GM23248 (cell line): ENCODE measurements at regions not wholly inside any gene's neighbourhood (a gene's known extent, or its start where the extent isn't known, plus 50 kb on each side); places are given as distances from the start of the nearest gene placed in this dataset.
A peak's percentile ranks its signal among the peaks of the same experiment; 100 is the strongest.

Source experiments
- DNase-seq: peaks from one replicate; pipeline ENCODE4 v3.0.0-alpha.2; 2015
- H2AFZ ChIP-seq: fragments of 200-600 bp; sonication (generic); 2 replicates; pipeline ENCODE4 v1.6.1; 2016; ENCODE audit warnings: antibody characterized with exemption
- H3F3A ChIP-seq: fragments of 200-600 bp; sonication (generic); 2 replicates; pipeline ENCODE4 v1.6.1; 2016; ENCODE audit warnings: mild to moderate bottlenecking, antibody characterized with exemption, mixed run types; ENCODE audit not compliant: insufficient read depth
- H3K27ac ChIP-seq: fragments of 200-600 bp; sonication (generic); 2 replicates; pipeline ENCODE4 v1.5.1; 2016; ENCODE audit warnings: mild to moderate bottlenecking
- H3K27me3 ChIP-seq: fragments of 200-600 bp; sonication (generic); replicated peaks from 2 replicates; pipeline ENCODE4 v1.6.1; 2016; ENCODE audit warnings: mild to moderate bottlenecking; ENCODE audit not compliant: insufficient read depth
- H3K36me3 ChIP-seq: fragments of 200-600 bp; sonication (generic); 2 replicates; pipeline ENCODE4 v1.6.1; 2016; ENCODE audit warnings: low read depth, mild to moderate bottlenecking
- H3K4me1 ChIP-seq: fragments of 200-600 bp; sonication (generic); 2 replicates; pipeline ENCODE4 v1.6.1; 2016; ENCODE audit warnings: mild to moderate bottlenecking; ENCODE audit not compliant: insufficient read depth
- H3K4me2 ChIP-seq: fragments of 200-600 bp; sonication (generic); one replicate; pipeline ENCODE4 v1.6.1; 2016; ENCODE audit warnings: mild to moderate bottlenecking; ENCODE audit not compliant: unreplicated experiment
- H3K4me3 ChIP-seq: fragments of 200-600 bp; sonication (generic); 2 replicates; pipeline ENCODE4 v1.5.1; 2016; ENCODE audit warnings: mild to moderate bottlenecking
- H3K79me2 ChIP-seq: fragments of 200-600 bp; sonication (generic); 2 replicates; pipeline ENCODE4 v1.6.1; 2016; ENCODE audit warnings: mild to moderate bottlenecking; ENCODE audit not compliant: insufficient read depth
- H3K9ac ChIP-seq: fragments of 200-600 bp; sonication (generic); 2 replicates; pipeline ENCODE4 v1.6.1; 2016; ENCODE audit warnings: mild to moderate bottlenecking
- H3K9me2 ChIP-seq: fragments of 200-600 bp; sonication (generic); 2 replicates; pipeline ENCODE4 v1.6.1; 2016; ENCODE audit warnings: mixed run types, mild to moderate bottlenecking, moderate library complexity; ENCODE audit not compliant: insufficient read depth
- H3K9me3 ChIP-seq: fragments of 200-600 bp; sonication (generic); one replicate; pipeline ENCODE4 v1.6.1; 2017; ENCODE audit warnings: low read depth
- H4K20me1 ChIP-seq: fragments of 200-600 bp; sonication (generic); 2 replicates; pipeline ENCODE4 v1.6.0; 2016; ENCODE audit not compliant: insufficient read depth
- EZH2 ChIP-seq: fragments of 200-600 bp; sonication (generic); IDR thresholded peaks from 2 replicates; pipeline ENCODE4 v1.6.1; 2018; ENCODE audit warnings: antibody characterized with exemption, mild to moderate bottlenecking; ENCODE audit not compliant: insufficient read depth, poor library complexity, severe bottlenecking
- EZH2phosphoT487 ChIP-seq: fragments of 200-600 bp; sonication (generic); IDR thresholded peaks from 2 replicates; pipeline ENCODE4 v1.6.1; 2018; ENCODE audit warnings: antibody characterized with exemption, moderate library complexity, mild to moderate bottlenecking, low read depth; ENCODE audit not compliant: insufficient read depth
- WGBS, 2 experiments: methylation state at CpG; one replicate each; pipeline ENCODE4 v1.1.6; 2015 to 2017; ENCODE audit warnings: low lambda C conversion rate in 2 of 2, low coverage in 1 of 2; ENCODE audit errors: missing lambda C conversion rate in 2 of 2; 5-methylcytosine and 5-hydroxymethylcytosine counted together
- in situ Hi-C: fragments of 300-500 bp; cut with MboI; formaldehyde crosslinking; loops from 2 replicates; pipeline ENCODE4 v1.15.0; 2020

GRCh38 chr1:87866416-87866815, 537.7 kb downstream of the LMO4 start:
- H3K4me2 ChIP-seq = no peak overlapping the region
- no peak for TF ChIP-seq EZH2phosphoT487
- no peak for TF ChIP-seq EZH2
- H3K9me2 ChIP-seq = 0 out of 2 replicates have a peak, but pooled peaks cover 3% of the 10 kb centered on the region
- WGBS, 2 experiments = 91 to 96% methylated on average over 3 of the region's 3 CpGs
- no peak overlapping the region for H3K27ac ChIP-seq
- no peak overlapping the region for H3K4me3 ChIP-seq
- H3F3A ChIP-seq = peaks cover 15% of the 10 kb centered on the region
- H3K27me3 ChIP-seq = no peaks in the 10 kb centered on the region
- peaks cover 25% of the 10 kb centered on the region for H3K4me1 ChIP-seq
- no peaks in the 10 kb centered on the region for H3K9me3 ChIP-seq
- no peak overlapping the region for H2AFZ ChIP-seq
- H4K20me1 ChIP-seq = no peaks in the 10 kb centered on the region
- DNase-seq = no peak
- in situ Hi-C loops = no loop called here
- no peaks in the 10 kb centered on the region for H3K36me3 ChIP-seq
- no peak overlapping the region for H3K9ac ChIP-seq
- H3K79me2 ChIP-seq = no peaks in the 10 kb centered on the region

GRCh38 chr1:87867626-87868025, 538.9 kb downstream of the LMO4 start:
- H3K9ac ChIP-seq = no peak overlapping the region
- H3K4me3 ChIP-seq = no peak overlapping the region
- WGBS, 2 experiments = 0 to 4% methylated on average over 1 of the region's 1 CpG
- no peaks in the 10 kb centered on the region for H3K27me3 ChIP-seq
- H3K36me3 ChIP-seq = no peaks in the 10 kb centered on the region
- H2AFZ ChIP-seq = no peak overlapping the region
- TF ChIP-seq EZH2phosphoT487 = no peak
- TF ChIP-seq EZH2 = no peak
- H4K20me1 ChIP-seq = no peaks in the 10 kb centered on the region
- H3F3A ChIP-seq = peaks cover 15% of the 10 kb centered on the region
- no peaks in the 10 kb centered on the region for H3K79me2 ChIP-seq
- DNase-seq = peak; percentile 79
- no peaks in the 10 kb centered on the region for H3K9me3 ChIP-seq
- in situ Hi-C loops = no loop called here
- H3K4me1 ChIP-seq = peaks cover 25% of the 10 kb centered on the region
- no peak overlapping the region for H3K4me2 ChIP-seq
- 0 out of 2 replicates have a peak, but pooled peaks cover 3% of the 10 kb centered on the region for H3K9me2 ChIP-seq
- H3K27ac ChIP-seq = no peak overlapping the region

GRCh38 chr1:87869567-87869966, 540.9 kb downstream of the LMO4 start:
- in situ Hi-C loops = no loop called here
- WGBS, 2 experiments = 29 to 56% methylated on average over 1 of the region's 1 CpG
- peak; percentile 87 for DNase-seq

GRCh38 chr1:87872189-87872588, 543.5 kb downstream of the LMO4 start:
- in situ Hi-C loops = no loop called here
- H3F3A ChIP-seq = peaks cover 15% of the 10 kb centered on the region
- H3K9me2 ChIP-seq = 0 out of 2 replicates have a peak, but pooled peaks cover 3% of the 10 kb centered on the region
- TF ChIP-seq EZH2 = no peak
- TF ChIP-seq EZH2phosphoT487 = no peak
- H4K20me1 ChIP-seq = no peaks in the 10 kb centered on the region
- H3K79me2 ChIP-seq = no peaks in the 10 kb centered on the region
- H3K4me3 ChIP-seq = no peak overlapping the region
- WGBS, 2 experiments = 97 to 100% methylated on average over 2 of the region's 2 CpGs
- no peaks in the 10 kb centered on the region for H3K27me3 ChIP-seq
- H3K9ac ChIP-seq = no peak overlapping the region
- peaks cover 25% of the 10 kb centered on the region for H3K4me1 ChIP-seq
- H3K27ac ChIP-seq = no peak overlapping the region
- H3K36me3 ChIP-seq = no peaks in the 10 kb centered on the region
- H2AFZ ChIP-seq = no peak overlapping the region
- no peak for DNase-seq
- H3K4me2 ChIP-seq = no peak overlapping the region
- H3K9me3 ChIP-seq = no peaks in the 10 kb centered on the region

More at GRCh38 chr1:87869567-87869966, 540.9 kb downstream of the LMO4 start:
- Histone ChIP-seq H3K9me3 (no peaks in the 10 kb centered on the region), H3K27ac (peak overlapping the region; percentile 64), H3F3A (peaks cover 15% of the 10 kb centered on the region), H3K4me1 (peaks cover 25% of the 10 kb centered on the region), H3K9ac (no peak overlapping the region), H3K27me3 (no peaks in the 10 kb centered on the region), H2AFZ (peak overlapping the region; percentile 59), H4K20me1 (no peaks in the 10 kb centered on the region), H3K36me3 (no peaks in the 10 kb centered on the region), H3K4me2 (peak overlapping the region; percentile 52), H3K4me3 (peak overlapping the region; percentile 36; the same call in 1 of the 2 replicates), H3K79me2 (no peaks in the 10 kb centered on the region), H3K9me2 (0 out of 2 replicates have a peak, but pooled peaks cover 3% of the 10 kb centered on the region)
- TF ChIP-seq EZH2 (no peak), EZH2phosphoT487 (no peak)
